Astrocyte of the spinal cord (primary cell): ENCODE measurements at regions not wholly inside any gene's neighbourhood (a gene's known extent, or its start where the extent isn't known, plus 50 kb on each side); places are given as distances from the start of the nearest gene placed in this dataset.

ENCODE experiments used
- DNase-seq: peaks from one replicate; pipeline ENCODE4 v3.0.0; 2011; ENCODE audit warnings: low read depth, low spot score
- H3K4me3 ChIP-seq: 2 replicates; pipeline ENCODE4 v1.5.1; 2011; ENCODE audit warnings: low read depth, mild to moderate bottlenecking, low read length, moderate library complexity
- CTCF ChIP-seq: IDR thresholded peaks from 2 replicates; pipeline ENCODE4 v1.5.1; 2012; ENCODE audit warnings: low read depth, mild to moderate bottlenecking, low read length, inconsistent platforms
- in situ Hi-C: cut with HindIII; loops from 2 replicates; pipeline ENCODE4 v1.10.0; 2017; ENCODE audit warnings: low sequenced_read_pairs

GRCh38 chr2:147519178-147519577, 325.7 kb upstream of the ACVR2A start:
- no peak for TF ChIP-seq CTCF
- no peak overlapping the region for H3K4me3 ChIP-seq
- in situ Hi-C loops: no loop called here
- DNase-seq: no peak

- TF ChIP-seq CTCF: no peak
- in situ Hi-C loops: no loop called here
- no peak overlapping the region for H3K4me3 ChIP-seq
- DNase-seq: no peak
Measured at GRCh38 chr2:147515213-147515612, 329.6 kb upstream of the ACVR2A start.

GRCh38 chr2:147512206-147512605, 332.6 kb upstream of the ACVR2A start:
- no peak overlapping the region for H3K4me3 ChIP-seq
- TF ChIP-seq CTCF: no peak
- no peak for DNase-seq
- in situ Hi-C loops: no loop called here

- H3K4me3 ChIP-seq: no peak overlapping the region
- in situ Hi-C loops: no loop called here
- no peak for TF ChIP-seq CTCF
- DNase-seq: no peak
Measured at GRCh38 chr2:147511491-147511948, 333.3 kb upstream of the ACVR2A start.

- DNase-seq: no peak
- no peak overlapping the region for H3K4me3 ChIP-seq
- in situ Hi-C loops: no loop called here
- TF ChIP-seq CTCF: no peak
Measured at GRCh38 chr2:147509821-147510220, 335.0 kb upstream of the ACVR2A start.

- no peak for DNase-seq
- no peak overlapping the region for H3K4me3 ChIP-seq
- in situ Hi-C loops: no loop called here
- TF ChIP-seq CTCF: no peak
Measured at GRCh38 chr2:147506889-147507288, 337.9 kb upstream of the ACVR2A start.

- in situ Hi-C loops: no loop called here
- TF ChIP-seq CTCF: no peak
- H3K4me3 ChIP-seq: no peak overlapping the region
- DNase-seq: no peak
Measured at GRCh38 chr2:147502711-147503290, 342.0 kb upstream of the ACVR2A start.
